Sigmoid colon (tissue), 6 donors: ENCODE measurements at regions not wholly inside any gene's neighbourhood (a gene's known extent, or its start where the extent isn't known, plus 50 kb on each side); places are given as distances from the start of the nearest gene placed in this dataset.

Experiments used
- DNase-seq: peaks from one replicate; pipeline ENCODE4 v3.0.0-alpha.2; 2019
- H3K27ac ChIP-seq, 4 donors: fragments of 200-600 bp; sonication (generic); one replicate each; pipeline ENCODE4 v1.5.1; 2016 to 2019; ENCODE audit warnings: mild to moderate bottlenecking in 1 of 4
- H3K27me3 ChIP-seq, 3 donors: fragments of 200-600 bp; sonication (generic); one replicate each; pipeline ENCODE4 v1.5.1; 2019; ENCODE audit warnings: mild to moderate bottlenecking in 1 of 3
- H3K36me3 ChIP-seq, 4 donors: fragments of 200-600 bp; sonication (generic); one replicate each; pipeline ENCODE4 v1.5.1; 2016 to 2019
- H3K4me1 ChIP-seq, 4 donors: fragments of 200-600 bp; sonication (generic); one replicate each; pipeline ENCODE4 v1.5.1; 2017 to 2019
- H3K4me3 ChIP-seq, 4 donors: fragments of 200-600 bp; sonication (generic); one replicate each; pipeline ENCODE4 v1.5.1; 2017 to 2019; ENCODE audit warnings: mild to moderate bottlenecking in 2 of 4, moderate library complexity in 1 of 4
- H3K9me3 ChIP-seq, 4 donors: fragments of 200-600 bp in 3 of 4; sonication (generic) in 3 of 4; one replicate each; pipeline versions ENCODE4 v1.5.1 to v1.6.1; 2013 to 2019
- EP300 ChIP-seq, 4 donors: sonication (generic); formaldehyde crosslinking; IDR thresholded peaks; one replicate each; pipeline ENCODE4 v1.6.1; 2017; ENCODE audit warnings: antibody characterized with exemption in 4 of 4
- POLR2A ChIP-seq, 2 donors: fragments of 450-650 bp; IDR thresholded peaks; one replicate each; pipeline ENCODE4 v1.6.1; 2016; ENCODE audit warnings: antibody characterized with exemption in 2 of 2, mild to moderate bottlenecking in 2 of 2, moderate library complexity in 2 of 2
- POLR2AphosphoS5 ChIP-seq, 4 donors: sonication (generic); formaldehyde crosslinking; IDR thresholded peaks; one replicate each; pipeline ENCODE4 v1.6.1; 2017; ENCODE audit warnings: antibody characterized with exemption in 4 of 4
- WGBS, 2 donors: extraction: QIAGEN DNeasy Blood & Tissue Kit; methylation state at CpG; one replicate each; pipeline ENCODE4 v1.1.7; 2013; 5-methylcytosine and 5-hydroxymethylcytosine counted together
- intact Hi-C: fragments of 100-400 bp; cut with DNase I; formaldehyde crosslinking; loops from one replicate; pipeline ENCODE4 v1.15.1; 2023
- TF ChIP-seq, protein P1 (sequence below), 4 experiments: fragments of 450-650 bp in 3 of 4; fragments of 200-600 bp in 1 of 4; IDR thresholded peaks; one replicate each; pipeline ENCODE4 v1.5.1; 2016 to 2019; ENCODE audit warnings: antibody characterized with exemption in 4 of 4, mild to moderate bottlenecking in 3 of 4, moderate library complexity in 2 of 4
- donor health status: healthy with polysubstance abuse.
- donor health status: healthy.

DNA sequence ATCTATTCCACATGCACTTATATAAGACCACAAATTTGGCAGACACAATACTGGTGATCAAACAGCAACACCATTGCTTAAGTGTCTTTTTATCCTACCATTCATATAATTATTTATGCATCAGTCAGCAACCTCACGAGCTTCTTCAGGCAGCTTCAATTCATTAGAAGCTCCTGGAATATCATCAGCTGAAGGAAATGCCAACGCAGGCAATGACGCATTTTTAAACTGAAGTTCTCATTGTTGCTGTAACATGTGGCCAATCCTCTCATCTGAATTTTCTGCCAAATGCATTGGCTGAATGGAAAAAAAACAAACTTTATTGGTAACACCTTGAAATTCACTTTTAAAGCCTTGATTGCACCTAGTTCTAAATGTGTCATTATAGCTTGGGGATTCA, 376.4 kb upstream of the RGMB start:
- Histone ChIP-seq H3K27me3 (no peaks in the 10 kb centered on the region), H3K27ac (no peak overlapping the region), H3K4me1 (no peaks in the 10 kb centered on the region), H3K4me3 (no peak overlapping the region), H3K36me3 (no peaks in the 10 kb centered on the region), H3K9me3 (no peaks in the 10 kb centered on the region)
- TF ChIP-seq POLR2A (IDR thresholded peaks at IDR 0.05) (no peak), EP300 (IDR thresholded peaks at IDR 0.05) (no peak), POLR2AphosphoS5 (IDR thresholded peaks at IDR 0.05) (no peak)
- TF ChIP-seq, protein P1, sequence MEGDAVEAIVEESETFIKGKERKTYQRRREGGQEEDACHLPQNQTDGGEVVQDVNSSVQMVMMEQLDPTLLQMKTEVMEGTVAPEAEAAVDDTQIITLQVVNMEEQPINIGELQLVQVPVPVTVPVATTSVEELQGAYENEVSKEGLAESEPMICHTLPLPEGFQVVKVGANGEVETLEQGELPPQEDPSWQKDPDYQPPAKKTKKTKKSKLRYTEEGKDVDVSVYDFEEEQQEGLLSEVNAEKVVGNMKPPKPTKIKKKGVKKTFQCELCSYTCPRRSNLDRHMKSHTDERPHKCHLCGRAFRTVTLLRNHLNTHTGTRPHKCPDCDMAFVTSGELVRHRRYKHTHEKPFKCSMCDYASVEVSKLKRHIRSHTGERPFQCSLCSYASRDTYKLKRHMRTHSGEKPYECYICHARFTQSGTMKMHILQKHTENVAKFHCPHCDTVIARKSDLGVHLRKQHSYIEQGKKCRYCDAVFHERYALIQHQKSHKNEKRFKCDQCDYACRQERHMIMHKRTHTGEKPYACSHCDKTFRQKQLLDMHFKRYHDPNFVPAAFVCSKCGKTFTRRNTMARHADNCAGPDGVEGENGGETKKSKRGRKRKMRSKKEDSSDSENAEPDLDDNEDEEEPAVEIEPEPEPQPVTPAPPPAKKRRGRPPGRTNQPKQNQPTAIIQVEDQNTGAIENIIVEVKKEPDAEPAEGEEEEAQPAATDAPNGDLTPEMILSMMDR (IDR thresholded peaks at IDR 0.05), result no peak
- no peak for DNase-seq
- WGBS, 2 donors, result 87% methylated on average over 3 of the region's 3 CpGs
- intact Hi-C loops, result no loop called here

DNA sequence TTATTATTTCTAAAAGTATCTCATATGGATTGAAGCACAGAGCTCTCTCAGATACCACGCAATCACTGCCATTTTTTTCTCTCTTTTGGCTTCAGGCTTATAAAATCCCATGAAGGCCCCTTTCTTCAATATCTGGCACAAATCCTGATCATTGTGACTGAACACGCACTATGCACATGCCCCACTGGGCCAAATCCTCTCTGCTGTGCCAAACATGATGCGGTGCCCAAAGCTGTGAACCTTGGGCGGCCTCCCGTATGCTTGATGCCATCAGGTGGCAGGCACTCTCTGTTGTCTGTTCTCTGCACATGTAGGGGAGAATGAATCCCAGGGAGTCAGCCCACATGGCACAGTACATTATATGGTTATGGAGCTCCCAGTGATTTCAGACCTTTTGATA, 375.0 kb upstream of the RGMB start:
- Histone ChIP-seq H3K36me3 (no peaks in the 10 kb centered on the region), H3K4me3 (no peak overlapping the region), H3K9me3 (no peaks in the 10 kb centered on the region), H3K27ac (no peak overlapping the region), H3K27me3 (no peaks in the 10 kb centered on the region), H3K4me1 (no peaks in the 10 kb centered on the region)
- WGBS, 2 donors, result 93 to 96% methylated on average over 5 of the region's 5 CpGs
- intact Hi-C loops, result no loop called here
- TF ChIP-seq EP300 (IDR thresholded peaks at IDR 0.05) (no peak), POLR2A (IDR thresholded peaks at IDR 0.05) (no peak), POLR2AphosphoS5 (IDR thresholded peaks at IDR 0.05) (no peak)
- TF ChIP-seq, protein P1 (IDR thresholded peaks at IDR 0.05), result no peak
- DNase-seq, result no peak

DNA sequence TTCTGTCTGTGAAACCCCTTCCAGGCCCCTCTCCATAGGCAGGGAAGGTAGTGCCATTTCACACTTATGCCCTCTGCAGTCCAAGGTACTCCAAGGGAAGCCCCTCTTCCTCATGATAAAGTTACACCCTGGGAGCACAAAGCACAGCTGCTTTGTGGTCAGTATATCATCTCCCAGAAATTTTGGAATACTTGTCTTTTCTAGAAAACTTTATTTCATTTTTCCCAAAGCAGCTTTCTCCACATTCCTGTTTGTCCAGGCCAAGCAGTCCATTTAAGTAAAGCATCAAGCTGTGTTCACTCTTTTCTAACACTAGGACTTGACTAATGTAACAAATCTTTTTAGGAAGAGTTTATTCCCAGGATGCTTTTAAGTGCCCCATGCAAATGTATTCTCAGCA, 371.8 kb upstream of the RGMB start:
- Histone ChIP-seq H3K27me3 (no peaks in the 10 kb centered on the region), H3K27ac (no peak overlapping the region), H3K36me3 (no peaks in the 10 kb centered on the region), H3K9me3 (no peaks in the 10 kb centered on the region), H3K4me3 (no peak overlapping the region), H3K4me1 (no peaks in the 10 kb centered on the region)
- intact Hi-C loops, result no loop called here
- TF ChIP-seq POLR2A (IDR thresholded peaks at IDR 0.05) (no peak), EP300 (IDR thresholded peaks at IDR 0.05) (no peak), POLR2AphosphoS5 (IDR thresholded peaks at IDR 0.05) (no peak)
- TF ChIP-seq, protein P1 (IDR thresholded peaks at IDR 0.05), result no peak
- no peak for DNase-seq

DNA sequence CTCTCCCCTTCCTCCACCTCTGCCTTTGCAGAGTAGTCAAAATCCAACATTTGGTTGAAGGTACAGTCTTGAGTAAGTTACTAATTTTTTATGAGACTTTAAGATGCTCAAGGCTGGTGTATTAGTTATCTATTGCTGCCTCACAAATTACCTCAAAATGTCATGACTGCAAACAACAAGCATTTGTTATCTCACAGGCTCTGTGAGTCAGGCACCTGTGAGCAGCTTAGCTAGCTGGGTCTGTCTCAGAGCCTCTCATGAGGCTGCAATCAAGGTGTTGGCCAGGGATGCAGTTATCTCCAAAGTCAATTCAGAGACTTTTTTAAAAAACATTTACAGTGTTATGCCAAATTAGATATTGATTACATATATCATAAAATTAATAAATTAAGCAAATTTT, 371.3 kb upstream of the RGMB start:
- no peaks in the 10 kb centered on the region for H3K9me3 ChIP-seq
- intact Hi-C loops, result no loop called here
- no peak for DNase-seq
- H3K36me3 ChIP-seq, result no peaks in the 10 kb centered on the region
- no peak overlapping the region for H3K4me3 ChIP-seq
- H3K27ac ChIP-seq, result no peak overlapping the region
- TF ChIP-seq POLR2A (IDR thresholded peaks at IDR 0.05) (no peak), POLR2AphosphoS5 (IDR thresholded peaks at IDR 0.05) (no peak), EP300 (IDR thresholded peaks at IDR 0.05) (no peak)
- TF ChIP-seq, protein P1 (IDR thresholded peaks at IDR 0.05), result no peak
- no peaks in the 10 kb centered on the region for H3K4me1 ChIP-seq
- H3K27me3 ChIP-seq, result no peaks in the 10 kb centered on the region

DNA sequence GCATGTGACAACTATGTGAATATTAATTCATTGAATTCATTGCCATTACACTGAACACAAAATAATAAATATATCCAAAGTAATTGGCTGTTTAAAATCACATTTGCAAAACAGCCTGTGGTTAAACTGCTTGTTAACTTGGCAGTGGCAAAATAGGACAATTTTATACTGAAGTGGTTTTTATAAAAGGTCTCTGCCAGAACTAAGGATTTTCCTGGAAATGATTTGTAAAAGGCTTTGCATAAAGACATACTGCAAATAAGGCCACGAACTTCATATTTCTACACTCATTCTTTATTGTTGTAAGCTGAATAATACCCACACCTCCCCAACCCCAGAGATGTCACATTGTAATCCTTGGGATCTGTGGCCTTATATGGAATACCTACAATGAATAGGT, 370.3 kb upstream of the RGMB start:
- no peak overlapping the region for H3K27ac ChIP-seq
- H3K4me1 ChIP-seq, result no peaks in the 10 kb centered on the region
- TF ChIP-seq POLR2A (IDR thresholded peaks at IDR 0.05) (no peak), EP300 (IDR thresholded peaks at IDR 0.05) (no peak), POLR2AphosphoS5 (IDR thresholded peaks at IDR 0.05) (no peak)
- TF ChIP-seq, protein P1 (IDR thresholded peaks at IDR 0.05), result no peak
- no peak overlapping the region for H3K4me3 ChIP-seq
- H3K9me3 ChIP-seq, result no peaks in the 10 kb centered on the region
- DNase-seq, result no peak
- intact Hi-C loops, result no loop called here
- H3K27me3 ChIP-seq, result no peaks in the 10 kb centered on the region
- H3K36me3 ChIP-seq, result no peaks in the 10 kb centered on the region
- 73% methylated on average over 1 of the region's 1 CpG for WGBS, 2 donors
